ENCODE measurements at regions not wholly inside any gene's neighbourhood (a gene's known extent, or its start where the extent isn't known, plus 50 kb on each side); places are given as distances from the start of the nearest gene placed in this dataset.

- BruUV-seq (replicated peaks) = no TSS peak
- in situ Hi-C loops (cut with HindIII; ENCODE audit: extremely low pct_ligation_motif_present, low pct_unique_long_range_greater_than_20kb) = no loop called here
These were observed 328.4 kb downstream of the PAX3 start for GRCh38 chr2:221970389-221970788.

GRCh38 chr2:221969830-221970144, 329.0 kb downstream of the PAX3 start:
- ChIA-PET CTCF (ENCODE audit: low intra/inter-chr PET ratio, low total read pairs) (no interaction called here), POLR2A (no interaction called here)
- Histone ChIP-seq H3K27me3 (ENCODE audit: control insufficient read depth in 1 of 2, insufficient read depth in 2 of 2, low read length in 2 of 2) (no peaks in the 10 kb centered on the region), H2AFZ (ENCODE audit: low read length) (no peak overlapping the region), H3K9me3 (ENCODE audit: low read length) (no peaks in the 10 kb centered on the region), H4K20me1 (ENCODE audit: insufficient read depth, low read length) (no peaks in the 10 kb centered on the region), H3K9ac (ENCODE audit: insufficient read depth, low read depth, low read length) (no peak overlapping the region), H3K4me3 (replicated peaks in 1 of 3; ENCODE audit: insufficient read depth in 1 of 3, low read depth in 2 of 3, low read length in 3 of 3) (no peak overlapping the region), H3K4me2 (ENCODE audit: low read depth, low read length) (no peak overlapping the region), H3K36me3 (replicated peaks in 1 of 2; ENCODE audit: control insufficient read depth in 1 of 2, insufficient read depth in 2 of 2, low read length in 2 of 2) (no peaks in the 10 kb centered on the region), H3K79me2 (ENCODE audit: insufficient read depth, low read length) (no peaks in the 10 kb centered on the region), H3K4me1 (ENCODE audit: insufficient read depth, low read length) (no peaks in the 10 kb centered on the region), H3K27ac (ENCODE audit: extremely low read length, insufficient read depth, low read length) (no peak overlapping the region)
- 10% methylated on average over 5 of the region's 5 CpGs for WGBS (ENCODE audit: low lambda C conversion rate)
- in situ Hi-C loops (cut with HindIII; ENCODE audit: extremely low pct_ligation_motif_present, low pct_unique_long_range_greater_than_20kb) (loop anchor here (10.0 kb wide), 1 partner anchor 1285 kb away; no protein-coding TSS in a partner anchor), intact Hi-C loops (cut with micrococcal nuclease; ENCODE audit: unreplicated experiment) (loop anchor here (1.0 kb wide), 1 partner anchor 1282 kb away; no protein-coding TSS in a partner anchor)
- no peak for FAIRE-seq
- no TSS peak for BruUV-seq (replicated peaks)
- DNase-seq (ENCODE audit: low spot score) = no peak
- no peak; the same call in 2 of the 3 replicates for ATAC-seq
- TF ChIP-seq, protein P1, sequence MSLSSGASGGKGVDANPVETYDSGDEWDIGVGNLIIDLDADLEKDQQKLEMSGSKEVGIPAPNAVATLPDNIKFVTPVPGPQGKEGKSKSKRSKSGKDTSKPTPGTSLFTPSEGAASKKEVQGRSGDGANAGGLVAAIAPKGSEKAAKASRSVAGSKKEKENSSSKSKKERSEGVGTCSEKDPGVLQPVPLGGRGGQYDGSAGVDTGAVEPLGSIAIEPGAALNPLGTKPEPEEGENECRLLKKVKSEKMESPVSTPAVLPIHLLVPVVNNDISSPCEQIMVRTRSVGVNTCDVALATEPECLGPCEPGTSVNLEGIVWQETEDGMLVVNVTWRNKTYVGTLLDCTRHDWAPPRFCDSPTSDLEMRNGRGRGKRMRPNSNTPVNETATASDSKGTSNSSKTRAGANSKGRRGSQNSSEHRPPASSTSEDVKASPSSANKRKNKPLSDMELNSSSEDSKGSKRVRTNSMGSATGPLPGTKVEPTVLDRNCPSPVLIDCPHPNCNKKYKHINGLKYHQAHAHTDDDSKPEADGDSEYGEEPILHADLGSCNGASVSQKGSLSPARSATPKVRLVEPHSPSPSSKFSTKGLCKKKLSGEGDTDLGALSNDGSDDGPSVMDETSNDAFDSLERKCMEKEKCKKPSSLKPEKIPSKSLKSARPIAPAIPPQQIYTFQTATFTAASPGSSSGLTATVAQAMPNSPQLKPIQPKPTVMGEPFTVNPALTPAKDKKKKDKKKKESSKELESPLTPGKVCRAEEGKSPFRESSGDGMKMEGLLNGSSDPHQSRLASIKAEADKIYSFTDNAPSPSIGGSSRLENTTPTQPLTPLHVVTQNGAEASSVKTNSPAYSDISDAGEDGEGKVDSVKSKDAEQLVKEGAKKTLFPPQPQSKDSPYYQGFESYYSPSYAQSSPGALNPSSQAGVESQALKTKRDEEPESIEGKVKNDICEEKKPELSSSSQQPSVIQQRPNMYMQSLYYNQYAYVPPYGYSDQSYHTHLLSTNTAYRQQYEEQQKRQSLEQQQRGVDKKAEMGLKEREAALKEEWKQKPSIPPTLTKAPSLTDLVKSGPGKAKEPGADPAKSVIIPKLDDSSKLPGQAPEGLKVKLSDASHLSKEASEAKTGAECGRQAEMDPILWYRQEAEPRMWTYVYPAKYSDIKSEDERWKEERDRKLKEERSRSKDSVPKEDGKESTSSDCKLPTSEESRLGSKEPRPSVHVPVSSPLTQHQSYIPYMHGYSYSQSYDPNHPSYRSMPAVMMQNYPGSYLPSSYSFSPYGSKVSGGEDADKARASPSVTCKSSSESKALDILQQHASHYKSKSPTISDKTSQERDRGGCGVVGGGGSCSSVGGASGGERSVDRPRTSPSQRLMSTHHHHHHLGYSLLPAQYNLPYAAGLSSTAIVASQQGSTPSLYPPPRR (CRISPR knock-in tag; IDR thresholded peaks at IDR 0.05; ENCODE audit: borderline replicate concordance) = no peak
- TF ChIP-seq REL (CRISPR knock-in tag; conservative IDR thresholded peaks at IDR 0.05) = no peak
- no peak for TF ChIP-seq ZSCAN9 (CRISPR knock-in tag; IDR thresholded peaks at IDR 0.05; ENCODE audit: borderline replicate concordance)
- no peak for TF ChIP-seq KLF12 (CRISPR knock-in tag; IDR thresholded peaks at IDR 0.05; ENCODE audit: borderline replicate concordance)
- TF ChIP-seq PRPF4 (IDR thresholded peaks at IDR 0.05; ENCODE audit: low read depth, low read length, poor library complexity, severe bottlenecking) = no peak
- TF ChIP-seq KLF13 (CRISPR knock-in tag; IDR thresholded peaks at IDR 0.05) = no peak
- no peak for TF ChIP-seq ZNF180 (CRISPR knock-in tag; IDR thresholded peaks at IDR 0.05; ENCODE audit: borderline replicate concordance, low read depth)
- no peak for TF ChIP-seq ZNF382 (CRISPR knock-in tag; IDR thresholded peaks at IDR 0.05; ENCODE audit: borderline replicate concordance)
- TF ChIP-seq GTF3A (CRISPR knock-in tag; conservative IDR thresholded peaks at IDR 0.05) = no peak
- TF ChIP-seq MAFK (conservative IDR thresholded peaks at IDR 0.05 in 1 of 2, IDR thresholded peaks at IDR 0.05 in 1 of 2; ENCODE audit: low read length in 2 of 2) = no peak
- TF ChIP-seq ATM (IDR thresholded peaks at IDR 0.05; ENCODE audit: borderline replicate concordance) = no peak
- no peak for TF ChIP-seq RFX1 (IDR thresholded peaks at IDR 0.05)
- TF ChIP-seq ZNF567 (CRISPR knock-in tag; IDR thresholded peaks at IDR 0.05; ENCODE audit: borderline replicate concordance) = no peak
- no peak for TF ChIP-seq TBX2 (CRISPR knock-in tag; IDR thresholded peaks at IDR 0.05; ENCODE audit: borderline replicate concordance)
- TF ChIP-seq ZNF3 (CRISPR knock-in tag; IDR thresholded peaks at IDR 0.05) = no peak

More at GRCh38 chr2:221970389-221970788, 328.4 kb downstream of the PAX3 start:
- no peaks in the 10 kb centered on the region for H3K9me3 ChIP-seq (ENCODE audit: low read length)
- WGBS (ENCODE audit: low lambda C conversion rate) = 2% methylated on average over 3 of the region's 3 CpGs
- ChIA-PET CTCF (ENCODE audit: low intra/inter-chr PET ratio, low total read pairs) (no interaction called here), POLR2A (no interaction called here)
- H4K20me1 ChIP-seq (ENCODE audit: insufficient read depth, low read length) = no peaks in the 10 kb centered on the region
- FAIRE-seq (no peak), DNase-seq (ENCODE audit: low spot score) (no peak), ATAC-seq (no peak)
- H3K27ac ChIP-seq (ENCODE audit: extremely low read length, insufficient read depth, low read length) = no peak overlapping the region
- H2AFZ ChIP-seq (ENCODE audit: low read length) = no peak overlapping the region
- H3K9ac ChIP-seq (ENCODE audit: insufficient read depth, low read depth, low read length) = no peak overlapping the region
- intact Hi-C loops (cut with micrococcal nuclease; ENCODE audit: unreplicated experiment) = no loop called here
- no peak overlapping the region for H3K4me2 ChIP-seq (ENCODE audit: low read depth, low read length)
- H3K4me1 ChIP-seq (ENCODE audit: insufficient read depth, low read length) = no peaks in the 10 kb centered on the region
- H3K27me3 ChIP-seq (ENCODE audit: control insufficient read depth in 1 of 2, insufficient read depth in 2 of 2, low read length in 2 of 2) = no peaks in the 10 kb centered on the region; a peak in 1 of 5 replicates
- H3K4me3 ChIP-seq (replicated peaks in 1 of 3; ENCODE audit: insufficient read depth in 1 of 3, low read depth in 2 of 3, low read length in 3 of 3) = no peak overlapping the region
- no peak for TF ChIP-seq TCF7 (IDR thresholded peaks at IDR 0.05; ENCODE audit: low read depth)
- no peak for TF ChIP-seq CREBL2 (CRISPR knock-in tag; IDR thresholded peaks at IDR 0.05; ENCODE audit: borderline replicate concordance)
- no peak for TF ChIP-seq ZNF7 (CRISPR knock-in tag; IDR thresholded peaks at IDR 0.05)
- no peaks in the 10 kb centered on the region for H3K79me2 ChIP-seq (ENCODE audit: insufficient read depth, low read length)
- no peaks in the 10 kb centered on the region for H3K36me3 ChIP-seq (replicated peaks in 1 of 2; ENCODE audit: control insufficient read depth in 1 of 2, insufficient read depth in 2 of 2, low read length in 2 of 2)

All from HepG2 (cell line).